Stimulated activated CD4-positive, alpha-beta T cell treated with anti-CD3 and anti-CD28 coated beads, Interleukin-2, amount 100 ng/mL, for 24 hours (primary cell): ENCODE measurements at regions not wholly inside any gene's neighbourhood (a gene's known extent, or its start where the extent isn't known, plus 50 kb on each side); places are given as distances from the start of the nearest gene placed in this dataset.

Source experiments
- DNase-seq, 2 donors: peaks; one replicate each; pipeline ENCODE4 v3.0.0-alpha.2; 2020

- peak in 1 of 2 donors; percentile 23 for DNase-seq
Measured at GRCh38 chr6:101226677-101227135, 166.8 kb upstream of the GRIK2 start.

- DNase-seq: no peak
Measured at GRCh38 chr6:101230866-101231265, 162.6 kb upstream of the GRIK2 start.

- no peak for DNase-seq
Measured at GRCh38 chr6:101231606-101232235, 161.8 kb upstream of the GRIK2 start.

DNA sequence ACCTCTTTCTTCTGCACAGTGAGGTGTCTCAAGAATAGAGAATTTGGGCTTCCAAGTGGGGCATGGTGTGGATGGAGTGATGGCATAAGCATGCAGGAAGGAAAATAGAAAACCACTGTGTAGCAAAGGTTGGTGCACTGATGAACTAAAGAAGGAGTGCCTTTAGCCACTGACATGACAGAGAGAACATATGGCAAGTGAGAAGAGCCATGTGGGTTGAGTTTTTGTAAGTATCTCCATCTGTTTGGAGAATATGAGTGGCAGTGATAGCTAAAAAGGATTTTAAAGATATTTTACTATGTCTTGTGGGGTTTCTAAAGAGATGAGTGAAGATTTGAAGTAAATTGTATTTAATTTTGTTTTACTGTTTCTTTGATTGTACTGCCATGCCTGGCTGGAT is 160.5 kb upstream of the GRIK2 start:
- DNase-seq: no peak

- DNase-seq: no peak
Measured at GRCh38 chr6:101236709-101237108, 156.8 kb upstream of the GRIK2 start.

DNA sequence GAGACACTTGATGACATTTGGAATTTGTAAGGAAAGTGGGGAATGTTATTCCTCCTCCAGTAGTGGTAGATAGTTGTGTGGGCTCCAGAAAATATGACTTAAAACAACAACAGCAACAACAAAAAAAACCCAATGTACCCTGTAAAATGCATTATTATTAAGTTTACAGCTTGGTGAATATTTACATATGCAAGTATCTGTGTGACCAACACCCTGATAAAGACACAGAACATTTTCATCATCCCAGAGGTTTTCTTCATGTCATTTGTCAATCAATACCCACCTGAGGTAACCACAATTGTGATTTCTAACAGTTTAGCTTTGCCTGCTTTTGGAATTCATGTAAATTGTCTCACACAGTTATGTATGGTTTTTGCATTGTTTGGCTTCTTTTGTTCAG is 152.1 kb upstream of the GRIK2 start:
- no peak for DNase-seq

GRCh38 chr6:101249470-101249869 is 144.0 kb upstream of the GRIK2 start:
- DNase-seq: no peak

- no peak for DNase-seq
Measured at GRCh38 chr6:101257163-101257562, 136.3 kb upstream of the GRIK2 start.

GRCh38 chr6:101259505-101259904 is 134.0 kb upstream of the GRIK2 start:
- no peak for DNase-seq

GRCh38 chr6:101263596-101263995 is 129.9 kb upstream of the GRIK2 start:
- DNase-seq: no peak

- DNase-seq: no peak
Measured at GRCh38 chr6:101266063-101266462, 127.4 kb upstream of the GRIK2 start.

DNA sequence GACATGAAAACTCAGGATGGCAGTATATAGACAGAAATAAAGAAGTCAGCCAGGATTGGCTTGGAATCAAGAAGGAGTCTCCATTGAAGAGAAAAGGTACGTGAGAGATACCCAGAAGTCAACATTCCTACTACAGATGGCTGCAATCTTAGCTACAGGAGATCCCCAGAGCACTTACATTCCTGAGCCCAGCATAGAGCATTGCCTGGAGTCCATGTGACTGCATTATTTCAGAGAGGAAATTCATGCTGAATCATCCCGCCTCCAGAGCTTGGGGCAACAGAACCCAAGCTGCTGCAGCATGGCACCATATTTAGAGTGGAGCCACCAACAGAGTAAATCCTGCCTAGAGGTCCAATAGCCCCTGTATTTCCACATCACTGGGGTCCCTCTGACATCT is 125.0 kb upstream of the GRIK2 start:
- no peak for DNase-seq

DNA sequence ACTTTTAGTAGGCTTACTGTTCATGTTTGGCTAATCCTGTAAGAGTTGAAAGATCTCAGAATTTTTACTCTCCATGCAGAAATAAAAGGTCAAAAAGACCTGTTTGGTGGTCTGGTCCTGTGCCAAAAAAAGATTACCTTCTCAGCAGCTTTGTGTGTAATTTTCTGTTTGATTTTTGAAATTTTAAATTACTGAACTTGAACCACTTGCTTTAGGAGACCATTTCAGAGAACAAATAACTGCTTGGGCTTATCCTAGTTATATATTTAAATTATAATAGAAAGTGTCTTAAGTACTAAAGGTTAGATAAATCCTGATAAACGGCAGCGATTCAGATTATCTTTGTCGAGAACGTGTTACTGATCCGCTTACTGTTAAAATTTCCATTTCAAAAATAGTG is 118.3 kb upstream of the GRIK2 start:
- no peak for DNase-seq

DNA sequence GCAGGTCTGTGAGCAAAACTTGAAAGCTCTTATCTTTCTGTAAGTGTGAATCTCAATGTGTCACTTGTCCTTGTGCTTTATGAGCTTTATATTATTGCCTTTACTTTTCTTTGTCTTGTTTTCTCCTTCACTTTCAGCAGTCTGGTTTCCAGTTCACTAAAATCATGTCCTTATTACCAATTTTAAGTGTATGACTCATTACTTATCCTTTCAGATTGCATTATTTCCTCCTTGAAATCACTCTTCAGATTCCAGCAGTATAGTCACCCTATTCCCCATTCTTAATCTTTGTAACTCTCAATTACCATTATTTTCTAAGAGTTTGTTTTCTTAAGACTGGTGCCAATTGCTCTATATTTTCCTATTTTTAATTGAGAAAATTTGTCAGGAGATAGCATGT is 117.4 kb upstream of the GRIK2 start:
- no peak for DNase-seq

- DNase-seq: no peak
Measured at GRCh38 chr6:101279410-101279809, 114.1 kb upstream of the GRIK2 start.

- DNase-seq: no peak
Measured at GRCh38 chr6:101281266-101281665, 112.2 kb upstream of the GRIK2 start.

DNA sequence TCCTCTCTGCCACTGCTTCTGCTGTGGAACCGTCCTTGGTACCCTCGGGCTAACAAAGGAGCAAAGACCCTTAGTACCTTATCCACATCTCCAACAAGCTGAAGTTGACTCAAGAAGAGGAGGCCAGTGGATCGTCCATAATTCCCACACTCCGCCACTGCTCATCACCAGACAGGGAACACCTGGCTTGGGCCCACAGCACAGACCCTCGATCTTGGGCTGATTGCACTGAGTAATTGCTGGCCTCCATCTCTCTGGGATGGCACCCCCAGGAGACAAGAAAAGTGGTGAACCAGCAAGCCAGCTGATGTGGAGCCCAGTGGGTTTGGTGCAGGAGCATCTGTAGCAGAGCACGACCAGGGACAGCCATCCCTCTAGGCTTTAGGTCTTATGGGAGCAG is 109.4 kb upstream of the GRIK2 start:
- no peak for DNase-seq

DNA sequence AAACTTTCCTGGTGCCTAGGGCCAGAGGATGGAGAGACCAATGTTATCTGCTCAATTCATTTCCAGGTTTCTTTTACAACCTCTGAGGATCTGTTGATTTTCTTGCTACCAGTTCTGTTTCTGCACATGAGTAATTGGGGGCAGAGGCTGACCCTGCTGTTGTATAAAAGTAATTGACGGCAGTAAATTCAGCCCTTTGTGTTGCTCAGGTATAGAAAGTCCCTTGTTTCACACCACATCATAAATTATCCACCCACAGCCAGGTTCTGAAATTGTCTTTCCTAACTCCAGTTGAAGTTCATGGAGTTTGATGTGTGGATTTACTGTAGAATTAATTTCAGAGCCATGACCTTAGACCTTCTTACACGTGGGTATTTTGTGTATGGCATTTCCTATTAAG is 107.4 kb upstream of the GRIK2 start:
- DNase-seq: no peak

DNA sequence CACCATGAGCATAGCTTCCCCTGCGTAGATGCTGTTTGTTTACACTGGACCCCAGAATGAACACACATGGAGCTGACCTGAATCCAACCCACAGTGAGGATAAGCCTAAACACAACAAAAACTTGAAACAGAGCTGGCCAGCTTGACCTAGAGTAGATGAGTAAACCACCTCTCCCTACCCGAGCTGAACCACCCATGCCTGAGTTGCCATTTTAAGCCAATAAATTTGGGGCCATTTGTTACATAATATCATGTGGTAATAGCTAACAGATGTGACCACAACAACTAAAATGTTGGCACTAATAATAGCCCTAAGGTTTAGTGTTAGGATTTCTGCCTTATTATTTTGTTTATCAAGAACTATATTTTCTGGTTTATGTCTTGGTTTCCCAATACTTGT is 103.2 kb upstream of the GRIK2 start:
- no peak for DNase-seq

- DNase-seq: no peak
Measured at GRCh38 chr6:101294051-101294638, 99.4 kb upstream of the GRIK2 start.

- no peak for DNase-seq
Measured at GRCh38 chr6:101294676-101295075, 98.8 kb upstream of the GRIK2 start.

DNA sequence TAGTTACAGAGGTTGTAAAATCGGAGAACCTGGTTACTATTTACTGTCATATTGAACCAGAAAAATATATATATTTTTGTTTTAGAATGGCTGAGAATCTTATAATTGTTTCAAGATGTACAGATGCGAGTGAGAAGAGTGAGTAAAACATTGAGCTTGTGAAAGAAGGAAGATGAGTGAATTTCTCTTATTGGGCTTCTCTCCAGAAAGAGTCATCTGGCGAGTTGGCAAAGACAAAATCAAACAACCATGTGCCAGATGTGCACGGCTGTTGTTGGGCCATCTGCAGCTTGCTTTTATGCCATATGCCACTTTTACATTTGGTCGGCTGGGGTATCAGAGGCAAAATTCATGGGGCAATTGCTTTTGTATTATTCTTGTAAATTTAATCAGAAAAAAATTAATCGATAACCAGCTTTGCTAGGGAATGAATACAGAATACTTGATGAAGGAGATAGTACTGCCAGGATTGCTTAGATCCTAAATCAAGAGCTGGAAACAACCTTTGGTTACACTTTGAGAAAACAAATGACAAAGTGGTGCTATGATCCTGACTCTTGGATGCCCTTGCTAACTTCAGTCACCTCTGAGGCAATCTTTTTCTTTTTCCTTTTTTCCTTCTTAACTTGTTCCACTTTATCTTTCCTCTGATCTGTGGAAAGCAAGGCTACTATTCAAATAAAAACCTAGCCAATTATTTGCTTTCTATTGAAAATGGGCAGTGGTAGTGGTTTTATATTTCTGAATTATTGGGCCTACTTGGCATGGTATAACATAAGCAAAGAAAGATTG is 97.1 kb upstream of the GRIK2 start:
- no peak for DNase-seq

GRCh38 chr6:101302593-101302992 is 90.9 kb upstream of the GRIK2 start:
- no peak for DNase-seq

DNA sequence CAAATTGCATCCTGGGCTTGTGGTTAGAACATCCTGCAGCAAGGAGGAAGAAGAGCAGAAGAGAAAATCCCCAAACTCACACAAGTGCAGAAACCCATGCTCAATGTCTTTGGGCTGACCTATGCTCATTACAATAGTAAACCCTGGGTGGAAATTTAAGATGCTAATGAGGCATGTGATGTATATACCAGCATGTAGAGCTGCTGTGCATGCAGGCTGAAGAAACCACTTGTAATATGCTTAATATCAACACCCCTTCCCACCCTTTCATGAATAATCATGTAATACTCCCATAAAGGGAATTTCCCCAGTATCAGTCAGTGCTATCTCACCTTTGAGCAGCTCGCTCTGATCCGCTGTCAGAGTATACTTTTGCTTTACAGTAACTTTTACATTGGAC is 90.0 kb upstream of the GRIK2 start:
- no peak for DNase-seq
